ENCODE measurements at regions not wholly inside any gene's neighbourhood (a gene's known extent, or its start where the extent isn't known, plus 50 kb on each side); places are given as distances from the start of the nearest gene placed in this dataset.

DNA sequence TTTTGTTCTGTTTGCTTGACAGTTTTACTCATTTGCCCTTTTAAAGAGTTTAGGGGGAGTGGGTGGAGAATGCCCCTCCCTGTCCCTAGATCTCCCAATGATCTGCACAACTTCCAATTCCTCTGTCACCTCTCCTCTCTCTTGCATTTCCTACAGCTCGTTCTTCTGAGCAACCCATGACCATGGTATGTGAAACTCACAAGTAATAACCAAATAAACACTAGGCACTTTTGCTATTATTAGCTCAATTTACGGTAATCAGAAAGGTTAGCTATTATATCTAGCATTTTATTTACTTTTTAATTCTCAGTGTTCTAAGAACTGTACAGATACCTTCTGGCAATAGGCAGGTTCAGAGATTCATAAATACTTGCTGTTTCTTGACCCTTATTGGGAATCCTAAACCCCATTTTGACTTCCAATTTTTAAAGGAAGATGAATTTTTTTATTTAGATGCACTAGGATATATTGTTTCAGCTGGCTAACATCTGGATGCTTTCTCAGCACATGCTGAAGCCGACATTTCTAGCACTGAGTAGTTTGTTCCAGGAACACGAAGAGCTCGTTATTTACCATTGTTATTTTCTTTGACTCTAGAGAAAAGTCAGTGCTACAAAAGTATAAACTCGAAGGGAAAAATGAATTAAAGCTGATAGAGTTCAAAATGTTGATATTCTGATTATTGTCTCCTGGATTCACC is 194.7 kb upstream of the TLL1 start:
- DNase-seq = no peak

DNA sequence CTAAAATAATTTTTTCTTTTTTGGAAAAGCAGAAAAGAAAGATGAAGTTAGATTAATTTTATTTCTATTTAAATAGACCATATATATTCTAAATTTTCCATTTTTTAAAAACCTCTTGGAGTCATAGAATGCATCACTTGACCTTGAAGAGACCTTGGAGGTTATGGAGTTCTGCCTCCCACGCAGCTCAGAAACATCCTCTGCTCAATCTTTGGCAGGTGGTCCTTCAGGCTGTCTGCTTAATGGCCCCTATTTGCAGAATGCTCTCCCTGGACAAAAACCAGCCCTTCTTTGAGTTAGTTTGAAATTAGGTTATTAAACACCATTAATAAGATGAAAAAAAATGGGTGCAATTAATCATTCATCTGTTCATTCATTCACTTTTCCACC is 194.1 kb upstream of the TLL1 start:
- DNase-seq = no peak

GRCh38 chr4:165680821-165681220 is 192.2 kb upstream of the TLL1 start:
- DNase-seq = no peak

DNA sequence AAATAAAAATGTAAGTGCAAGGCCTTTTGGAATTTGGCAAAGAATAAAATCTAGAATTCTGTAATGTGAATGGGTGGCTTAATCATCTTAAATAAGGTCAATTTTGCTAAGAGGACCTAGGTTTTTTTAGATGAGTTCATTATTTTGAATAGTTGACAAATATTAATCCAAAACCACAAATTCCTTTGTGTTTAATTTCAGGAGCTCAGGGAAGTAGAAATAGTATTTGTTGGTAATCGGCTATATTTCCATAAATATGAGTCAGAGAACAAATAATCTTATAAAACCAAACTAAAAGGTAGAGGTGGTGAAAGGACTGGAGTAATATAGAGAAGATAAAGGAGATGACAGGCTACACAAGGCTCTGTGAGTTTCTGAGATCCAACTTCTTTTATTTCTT is 190.4 kb upstream of the TLL1 start:
- DNase-seq = no peak

GRCh38 chr4:165684177-165684805 is 188.7 kb upstream of the TLL1 start:
- DNase-seq = no peak

- DNase-seq = no peak
These were observed 186.3 kb upstream of the TLL1 start for GRCh38 chr4:165686756-165687155.

GRCh38 chr4:165689159-165689558 is 183.9 kb upstream of the TLL1 start:
- DNase-seq = no peak

DNA sequence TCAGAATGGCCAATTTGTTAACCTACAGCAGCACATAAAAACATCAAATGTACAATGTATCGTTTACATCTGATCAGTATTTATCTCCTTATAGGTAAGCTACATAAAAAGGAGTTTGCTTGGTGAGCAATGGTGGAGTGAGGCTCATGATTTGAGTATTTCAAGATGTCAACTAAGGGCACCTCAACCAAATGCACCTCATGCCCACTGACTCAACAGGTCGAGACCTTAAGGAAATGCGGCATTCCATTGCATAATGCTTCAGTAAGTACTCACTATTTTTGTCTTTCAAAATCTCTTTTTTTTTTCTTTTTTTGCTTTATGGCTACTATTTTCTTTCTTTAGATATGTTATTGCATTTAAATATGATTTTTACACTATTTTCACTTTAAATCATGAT is 181.0 kb upstream of the TLL1 start:
- DNase-seq = no peak

GRCh38 chr4:165698272-165698671 is 174.8 kb upstream of the TLL1 start:
- DNase-seq = no peak

- no peak for DNase-seq
These were observed 174.0 kb upstream of the TLL1 start for GRCh38 chr4:165699055-165699454.

DNA sequence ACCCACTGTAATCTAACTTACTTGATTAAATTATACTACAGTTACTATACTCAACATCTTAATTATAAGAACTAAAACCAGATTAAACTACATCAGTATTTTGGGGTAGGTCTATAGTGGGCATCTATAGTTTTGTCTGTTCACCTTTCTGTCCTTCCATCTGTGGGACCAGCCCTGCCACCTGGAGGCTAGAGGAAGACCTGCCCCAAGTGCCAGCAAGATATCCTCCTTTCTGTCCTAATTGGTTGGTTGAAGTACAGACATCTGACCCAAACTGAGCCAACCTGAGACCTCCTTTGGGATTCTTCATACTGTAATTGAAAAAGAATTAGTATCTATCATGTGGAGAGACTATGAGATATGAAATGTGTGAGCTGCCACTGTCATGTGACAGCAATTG is 172.2 kb upstream of the TLL1 start:
- DNase-seq = peak; percentile 10

DNA sequence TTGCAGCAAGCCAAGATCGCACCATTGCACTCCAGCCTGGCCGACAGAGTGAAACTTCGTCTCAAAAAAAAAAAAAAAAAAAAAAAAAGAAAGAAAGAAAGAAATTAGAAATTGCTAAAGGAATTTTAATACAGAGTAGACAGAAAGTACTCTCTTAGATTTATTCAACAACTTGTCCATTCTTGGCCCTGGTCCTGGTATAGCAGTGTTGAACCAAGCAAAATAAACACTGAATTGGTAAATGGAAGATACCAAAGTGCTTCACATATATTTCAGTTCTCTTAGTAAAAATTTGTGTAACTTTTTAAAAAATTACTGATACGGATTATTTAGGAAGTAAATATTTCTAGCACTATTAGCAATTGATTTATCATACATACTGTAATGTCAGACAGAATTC is 165.9 kb upstream of the TLL1 start:
- DNase-seq = no peak

- no peak for DNase-seq
These were observed 163.5 kb upstream of the TLL1 start for GRCh38 chr4:165709516-165709915.

- DNase-seq = no peak
These were observed 163.0 kb upstream of the TLL1 start for GRCh38 chr4:165709973-165710526.

GRCh38 chr4:165711436-165711835 is 161.6 kb upstream of the TLL1 start:
- no peak for DNase-seq

GRCh38 chr4:165711912-165712311 is 161.1 kb upstream of the TLL1 start:
- DNase-seq = no peak

DNA sequence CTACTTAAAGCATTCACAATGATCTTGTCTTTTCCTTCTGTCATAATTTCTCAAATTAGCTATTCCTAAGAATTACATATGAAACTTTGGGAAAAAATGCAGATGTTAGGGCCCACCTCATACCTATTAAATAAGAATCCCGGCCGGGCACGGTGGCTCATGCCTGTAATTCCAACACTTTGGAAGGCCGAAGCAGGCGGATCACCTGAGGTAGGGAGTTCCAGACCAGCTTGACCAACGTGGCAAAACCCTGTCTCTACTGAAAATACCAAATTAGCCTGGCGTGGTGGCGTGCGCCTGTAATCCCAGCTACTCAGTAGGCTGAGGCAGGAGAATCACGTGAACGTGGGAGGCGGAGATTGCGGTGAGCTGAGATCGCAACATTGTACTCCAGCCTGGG is 158.4 kb upstream of the TLL1 start:
- no peak for DNase-seq

DNA sequence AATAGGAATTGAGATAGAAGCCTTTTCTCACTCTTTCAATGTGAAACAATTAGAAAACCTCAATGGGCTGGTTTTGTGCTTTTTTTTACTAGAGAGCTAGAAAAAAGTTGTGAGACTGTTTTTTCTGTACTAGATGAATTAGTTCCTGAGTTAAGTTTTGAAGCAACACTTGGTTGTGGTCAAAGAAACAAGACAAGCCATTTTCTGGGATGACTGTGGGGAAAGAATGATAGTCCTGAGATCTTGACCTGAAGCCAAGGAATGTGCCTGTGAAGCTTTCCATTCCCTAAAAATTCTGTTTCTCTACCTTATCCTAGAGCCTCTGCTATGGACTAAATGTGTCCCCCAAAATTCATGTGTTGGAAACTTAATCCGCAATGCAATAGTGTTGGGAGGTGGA is 157.8 kb upstream of the TLL1 start:
- no peak for DNase-seq

DNA sequence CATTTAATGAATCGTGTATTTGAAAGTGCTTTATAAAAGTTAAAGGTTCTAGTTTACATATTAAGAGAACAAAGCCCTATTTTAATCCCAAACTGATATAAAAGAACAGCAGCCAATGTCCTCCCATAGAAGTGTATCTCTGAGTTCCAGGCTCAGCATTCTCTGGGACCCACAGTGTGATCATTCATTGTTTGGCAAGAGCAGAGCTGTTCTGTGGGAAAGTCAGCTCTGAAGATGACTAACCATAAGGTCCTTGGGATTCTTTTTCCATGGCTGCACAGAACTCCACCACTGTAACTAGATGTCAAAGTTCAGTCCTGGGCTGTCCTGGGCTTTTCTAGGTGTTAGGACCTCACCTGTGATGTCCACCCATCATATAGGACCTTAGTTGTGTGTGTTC is 157.0 kb upstream of the TLL1 start:
- no peak for DNase-seq

GRCh38 chr4:165716472-165716871 is 156.6 kb upstream of the TLL1 start:
- DNase-seq = peak; percentile 79

GRCh38 chr4:165718660-165719059 is 154.4 kb upstream of the TLL1 start:
- DNase-seq = no peak

DNA sequence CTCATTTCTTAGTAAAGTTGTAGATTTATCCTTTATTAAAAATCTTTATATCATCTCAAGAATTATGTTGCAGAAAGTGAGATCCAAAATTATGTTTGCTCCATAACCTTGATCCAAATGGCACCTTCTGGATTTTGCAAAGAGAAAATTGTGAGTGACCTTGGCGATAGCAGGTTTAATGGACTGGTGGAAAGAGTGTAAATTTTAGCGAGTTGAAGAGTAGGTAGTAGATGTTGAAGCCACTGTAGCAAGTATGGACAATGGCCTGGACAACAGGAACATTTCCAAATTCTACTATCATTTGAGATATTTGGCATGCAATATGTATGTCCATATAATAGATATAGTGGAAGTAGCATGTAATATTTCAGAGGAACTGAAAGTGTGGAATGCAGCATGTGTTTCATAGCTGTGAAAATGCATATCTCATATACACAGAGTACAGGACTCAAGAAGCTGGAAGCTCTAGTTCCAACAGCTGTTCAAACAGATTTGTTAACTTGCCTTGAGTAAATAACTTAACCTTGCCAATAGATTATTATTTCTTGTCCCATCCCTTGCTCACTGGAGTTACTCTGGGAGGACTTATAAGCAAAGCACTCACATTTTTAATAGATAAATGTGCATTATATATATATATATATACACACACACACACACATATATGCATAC is 152.5 kb upstream of the TLL1 start:
- DNase-seq = peak; percentile 5

DNA sequence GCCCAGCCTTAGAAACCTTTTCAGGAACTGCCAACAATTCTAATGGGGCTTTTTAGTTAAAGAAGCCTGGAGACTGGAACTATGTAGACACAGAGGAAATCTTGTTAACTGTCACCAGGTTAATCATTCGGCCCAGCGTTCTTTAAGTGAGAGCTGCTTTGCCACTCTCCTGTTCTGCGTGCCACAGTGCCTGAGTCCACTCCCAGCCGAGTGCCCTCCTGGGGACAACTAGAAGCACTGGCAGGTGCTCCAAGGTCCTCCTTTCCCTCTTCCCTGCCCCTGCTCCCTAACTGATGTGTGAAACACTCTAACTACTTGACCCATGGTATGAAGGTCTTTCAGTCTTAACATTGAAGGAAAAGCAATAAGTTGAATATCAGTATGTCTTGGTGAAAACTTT is 151.2 kb upstream of the TLL1 start:
- DNase-seq = no peak
